OCI-LY1 (cell line): ENCODE measurements at regions not wholly inside any gene's neighbourhood (a gene's known extent, or its start where the extent isn't known, plus 50 kb on each side); places are given as distances from the start of the nearest gene placed in this dataset.

ENCODE experiments used
- H2AFZ ChIP-seq: fragments of 200-600 bp; sonication (generic), shearing (Covaris generic); 2 replicates; pipeline ENCODE4 v1.6.0; 2014; ENCODE audit warnings: antibody characterized with exemption, mild to moderate bottlenecking, low read length
- H3F3A ChIP-seq: fragments of 200-600 bp; sonication (generic), shearing (Covaris generic); 2 replicates; pipeline ENCODE4 v1.6.0; 2014; ENCODE audit warnings: mild to moderate bottlenecking, antibody characterized with exemption, low read length, moderate library complexity; ENCODE audit not compliant: insufficient read depth
- H3K27ac ChIP-seq: fragments of 200-600 bp; sonication (generic); 2 replicates; pipeline ENCODE4 v1.5.1; 2014; ENCODE audit warnings: low read length, mixed run types, mild to moderate bottlenecking, low read depth; ENCODE audit not compliant: poor library complexity, severe bottlenecking
- H3K27me3 ChIP-seq: fragments of 200-600 bp; sonication (generic); 2 replicates; pipeline ENCODE4 v1.6.0; 2014; ENCODE audit warnings: antibody characterized with exemption, mild to moderate bottlenecking, low read length, moderate library complexity; ENCODE audit not compliant: insufficient read depth
- H3K36me3 ChIP-seq: fragments of 200-600 bp; sonication (generic); 2 replicates; pipeline ENCODE4 v1.6.1; 2014; ENCODE audit warnings: mild to moderate bottlenecking, antibody characterized with exemption, low read length, moderate library complexity, mixed read lengths; ENCODE audit not compliant: insufficient read depth
- H3K4me1 ChIP-seq: fragments of 200-600 bp; sonication (generic); 2 replicates; pipeline ENCODE4 v1.5.1; 2014; ENCODE audit warnings: mild to moderate bottlenecking, low read length, moderate library complexity; ENCODE audit not compliant: insufficient read depth, severe bottlenecking
- H3K4me2 ChIP-seq: fragments of 200-600 bp; sonication (generic), shearing (Covaris generic); 2 replicates; pipeline ENCODE4 v1.6.1; 2014; ENCODE audit warnings: low read length
- H3K4me3 ChIP-seq: fragments of 200-600 bp; sonication (generic); 2 replicates; pipeline ENCODE4 v1.5.1; 2014; ENCODE audit warnings: low read length, low read depth, mild to moderate bottlenecking, mixed read lengths; ENCODE audit not compliant: poor library complexity, severe bottlenecking
- H3K79me2 ChIP-seq: fragments of 200-600 bp; shearing (Covaris generic); 2 replicates; pipeline ENCODE4 v1.6.1; 2016; ENCODE audit warnings: mixed run types, low read length, mixed read lengths; ENCODE audit not compliant: insufficient read depth
- H3K9ac ChIP-seq: fragments of 200-600 bp; sonication (generic), shearing (Covaris generic); 2 replicates; pipeline ENCODE4 v1.6.1; 2014; ENCODE audit warnings: mild to moderate bottlenecking, low read length, mixed read lengths
- H3K9me2 ChIP-seq: fragments of 200-600 bp; sonication (generic), shearing (Covaris generic); 2 replicates; pipeline ENCODE4 v1.6.1; 2014; ENCODE audit warnings: low read depth, mild to moderate bottlenecking, low read length, mixed read lengths
- H3K9me3 ChIP-seq: fragments of 200-600 bp; shearing (Covaris generic); 2 replicates; pipeline ENCODE4 v1.6.1; 2014; ENCODE audit warnings: low read length, mixed read lengths
- H4K20me1 ChIP-seq: fragments of 200-600 bp; sonication (generic), shearing (Covaris generic); 2 replicates; pipeline ENCODE4 v1.6.0; 2016; ENCODE audit warnings: mild to moderate bottlenecking, low read length; ENCODE audit not compliant: insufficient read depth
- CTCF ChIP-seq: fragments of 200-600 bp; sonication (generic), shearing (Covaris generic); IDR thresholded peaks from 2 replicates; pipeline ENCODE4 v1.5.1; 2017; ENCODE audit warnings: mild to moderate bottlenecking, antibody characterized with exemption, low read length, moderate library complexity, mixed read lengths
- EZH2 ChIP-seq: fragments of 200-600 bp; sonication (generic), shearing (Covaris generic); IDR thresholded peaks from 2 replicates; pipeline ENCODE4 v1.8.0; 2017; ENCODE audit warnings: borderline replicate concordance, mixed run types, mild to moderate bottlenecking, antibody characterized with exemption, low read length, moderate library complexity, mixed read lengths

- no peak overlapping the region for H3K4me3 ChIP-seq
- no peaks in the 10 kb centered on the region for H3K9me3 ChIP-seq
- H3K9me2 ChIP-seq, result no peaks in the 10 kb centered on the region
Observed at GRCh38 chr5:61918611-61919010, 387.4 kb upstream of the KIF2A start.

GRCh38 chr5:61919920-61920319, 386.1 kb upstream of the KIF2A start:
- H2AFZ ChIP-seq, result no peak overlapping the region
- no peaks in the 10 kb centered on the region for H3K9me2 ChIP-seq
- H3K27ac ChIP-seq, result no peak overlapping the region
- no peaks in the 10 kb centered on the region for H4K20me1 ChIP-seq
- no peak for TF ChIP-seq CTCF
- TF ChIP-seq EZH2, result no peak
- H3K9me3 ChIP-seq, result no peaks in the 10 kb centered on the region
- H3K36me3 ChIP-seq, result no peaks in the 10 kb centered on the region
- no peaks in the 10 kb centered on the region for H3K27me3 ChIP-seq
- no peaks in the 10 kb centered on the region for H3K4me1 ChIP-seq
- no peak overlapping the region for H3K4me3 ChIP-seq
- H3K79me2 ChIP-seq, result no peaks in the 10 kb centered on the region
- no peaks in the 10 kb centered on the region for H3F3A ChIP-seq
- H3K9ac ChIP-seq, result no peak overlapping the region
- H3K4me2 ChIP-seq, result no peak overlapping the region

More at GRCh38 chr5:61918611-61919010, 387.4 kb upstream of the KIF2A start:
- Histone ChIP-seq H3F3A (no peaks in the 10 kb centered on the region), H3K4me2 (no peak overlapping the region), H4K20me1 (no peaks in the 10 kb centered on the region), H3K79me2 (no peaks in the 10 kb centered on the region), H3K4me1 (no peaks in the 10 kb centered on the region), H3K27ac (no peak overlapping the region), H3K27me3 (no peaks in the 10 kb centered on the region), H3K9ac (no peak overlapping the region), H2AFZ (no peak overlapping the region), H3K36me3 (no peaks in the 10 kb centered on the region)
- TF ChIP-seq EZH2 (no peak), CTCF (no peak)

DNA sequence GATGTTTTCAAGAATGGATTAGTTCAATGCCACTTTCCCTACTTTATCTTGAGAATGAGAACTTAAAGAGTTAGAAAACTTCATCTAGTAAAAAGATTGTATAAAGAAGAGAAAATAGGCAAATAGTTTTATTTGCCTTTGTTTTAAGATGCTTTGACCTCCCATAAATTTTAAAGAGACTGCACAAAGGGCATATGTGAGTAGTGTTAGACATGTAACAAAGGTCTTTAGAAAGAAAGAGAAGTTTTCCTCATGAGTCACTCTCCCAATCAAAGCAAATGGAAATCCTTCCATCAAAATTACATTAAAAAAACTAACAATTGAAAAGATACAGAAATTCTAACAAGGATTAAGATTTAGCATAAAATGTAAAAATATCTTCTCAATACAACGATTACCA, 381.8 kb upstream of the KIF2A start:
- no peak for TF ChIP-seq EZH2
- TF ChIP-seq CTCF, result no peak

More for the DNA sequence above, 381.8 kb upstream of the KIF2A start:
- no peak overlapping the region for H3K9ac ChIP-seq
- no peaks in the 10 kb centered on the region for H3K79me2 ChIP-seq
- H4K20me1 ChIP-seq, result no peaks in the 10 kb centered on the region
- H3K4me1 ChIP-seq, result no peaks in the 10 kb centered on the region
- no peaks in the 10 kb centered on the region for H3K9me3 ChIP-seq
- no peaks in the 10 kb centered on the region for H3K9me2 ChIP-seq
- H3F3A ChIP-seq, result no peaks in the 10 kb centered on the region
- H3K36me3 ChIP-seq, result no peaks in the 10 kb centered on the region
- H2AFZ ChIP-seq, result no peak overlapping the region
- no peaks in the 10 kb centered on the region for H3K27me3 ChIP-seq
- no peak overlapping the region for H3K4me2 ChIP-seq
- no peak overlapping the region for H3K4me3 ChIP-seq
- no peak overlapping the region for H3K27ac ChIP-seq
